HS-5 (cell line): ENCODE measurements at regions not wholly inside any gene's neighbourhood (a gene's known extent, or its start where the extent isn't known, plus 50 kb on each side); places are given as distances from the start of the nearest gene placed in this dataset.

Experiments used
- DNase-seq: peaks from one replicate; pipeline ENCODE4 v3.0.0-alpha.2; 2012; ENCODE audit warnings: low read depth

GRCh38 chr1:79388694-79389361, 382.3 kb upstream of the ADGRL4 start:
- no peak for DNase-seq

- no peak for DNase-seq
Measured at GRCh38 chr1:79386730-79387129, 380.2 kb upstream of the ADGRL4 start.

GRCh38 chr1:79380078-79380477, 373.5 kb upstream of the ADGRL4 start:
- DNase-seq, result no peak

GRCh38 chr1:79376106-79376505, 369.6 kb upstream of the ADGRL4 start:
- no peak for DNase-seq

DNA sequence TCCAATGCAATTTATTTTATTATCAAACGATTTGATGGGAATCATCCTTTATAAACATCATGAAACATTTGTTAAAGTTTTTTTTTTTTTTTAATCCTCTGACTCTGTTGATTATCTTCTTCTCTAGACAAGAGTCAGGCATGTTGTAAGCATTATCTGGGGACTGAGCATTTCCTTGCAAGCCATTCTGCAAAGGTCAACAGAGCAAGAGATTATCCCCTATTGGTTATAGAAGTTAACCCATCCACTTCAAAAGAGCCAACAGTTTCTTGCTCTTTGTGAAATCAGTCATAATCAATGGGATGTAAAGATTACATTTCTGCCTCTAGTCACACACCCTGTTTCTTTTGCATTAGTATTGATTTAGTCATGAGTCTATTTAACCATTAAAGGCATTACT, 368.8 kb upstream of the ADGRL4 start:
- no peak for DNase-seq

DNA sequence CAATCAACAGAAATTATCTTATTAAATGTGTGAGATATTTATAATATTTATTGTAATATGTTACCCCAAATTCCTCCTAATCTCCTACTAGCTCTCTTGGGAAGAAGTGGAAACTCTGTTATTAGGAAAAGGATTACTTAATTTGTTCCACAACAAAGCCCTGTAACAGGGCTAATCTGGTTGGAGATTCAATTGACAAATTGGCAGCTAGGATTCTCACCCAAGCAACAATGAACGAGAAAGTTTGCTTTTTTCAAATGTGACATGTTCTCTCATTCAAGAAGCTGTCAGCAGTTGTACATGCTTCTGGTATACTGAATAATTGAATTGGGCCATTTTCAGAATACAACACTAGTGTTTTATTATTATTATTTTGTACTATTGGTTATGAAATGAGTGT, 367.9 kb upstream of the ADGRL4 start:
- no peak for DNase-seq

GRCh38 chr1:79373481-79374125, 367.1 kb upstream of the ADGRL4 start:
- DNase-seq, result no peak

- no peak for DNase-seq
Measured at GRCh38 chr1:79371802-79372201, 365.3 kb upstream of the ADGRL4 start.

GRCh38 chr1:79369091-79369490, 362.6 kb upstream of the ADGRL4 start:
- DNase-seq, result no peak

DNA sequence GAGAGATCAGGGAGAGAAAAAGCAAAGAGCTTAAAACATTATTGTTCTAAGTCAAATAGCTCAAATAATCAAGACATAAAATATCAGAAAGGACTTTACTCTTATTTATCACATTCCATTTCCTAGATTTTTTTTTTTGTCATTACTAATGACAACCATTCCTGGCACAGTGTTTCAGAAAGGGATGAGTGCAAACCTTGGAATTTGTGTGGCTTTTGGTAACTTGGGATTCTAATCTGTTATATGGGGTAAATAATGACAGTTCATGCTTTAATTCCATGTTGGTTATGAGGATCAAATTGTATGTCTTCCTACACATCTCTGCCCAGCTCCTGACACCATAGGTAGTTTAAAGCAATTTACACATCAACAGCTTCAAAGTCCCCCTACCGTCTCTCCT, 358.4 kb upstream of the ADGRL4 start:
- DNase-seq, result no peak

- no peak for DNase-seq
Measured at GRCh38 chr1:79363430-79363829, 356.9 kb upstream of the ADGRL4 start.

DNA sequence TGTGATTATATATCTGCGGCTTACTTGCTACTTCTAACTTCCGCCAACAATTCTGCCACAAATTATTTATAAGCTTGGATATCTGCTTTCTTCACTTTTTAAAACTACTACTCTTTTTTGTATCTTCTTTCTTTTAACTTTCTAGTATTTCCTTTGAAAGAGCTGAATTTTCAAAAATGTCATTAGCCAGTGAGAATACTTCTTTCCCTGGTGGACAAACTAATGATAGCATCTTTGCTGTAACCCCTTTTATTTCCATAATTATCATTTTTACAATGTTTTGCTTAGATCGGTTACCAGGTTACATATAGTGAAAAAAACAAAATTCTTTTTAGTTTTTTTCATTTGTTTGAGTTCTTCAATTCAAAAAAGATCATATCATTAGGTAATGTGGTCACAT, 355.9 kb upstream of the ADGRL4 start:
- DNase-seq, result no peak

GRCh38 chr1:79355090-79355489, 348.6 kb upstream of the ADGRL4 start:
- no peak for DNase-seq

DNA sequence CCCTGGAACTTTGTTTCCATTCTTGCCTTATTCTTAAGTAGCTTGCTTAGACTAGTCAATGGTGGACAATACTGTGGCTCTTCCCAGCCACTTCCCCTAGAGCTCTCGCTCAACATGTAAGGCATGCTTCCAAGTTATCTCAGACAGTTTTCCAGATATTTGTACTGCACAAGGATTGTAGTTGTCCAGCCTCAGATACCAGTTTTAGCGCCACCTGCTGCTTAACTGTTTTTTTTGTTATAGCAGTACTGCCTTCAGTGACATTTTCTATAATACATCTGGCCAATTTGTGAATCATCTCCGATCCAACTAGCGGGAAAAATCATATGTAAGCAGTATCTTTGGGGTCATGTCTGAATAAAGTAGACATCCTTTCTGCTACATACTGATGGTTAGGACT, 346.7 kb upstream of the ADGRL4 start:
- no peak for DNase-seq

DNA sequence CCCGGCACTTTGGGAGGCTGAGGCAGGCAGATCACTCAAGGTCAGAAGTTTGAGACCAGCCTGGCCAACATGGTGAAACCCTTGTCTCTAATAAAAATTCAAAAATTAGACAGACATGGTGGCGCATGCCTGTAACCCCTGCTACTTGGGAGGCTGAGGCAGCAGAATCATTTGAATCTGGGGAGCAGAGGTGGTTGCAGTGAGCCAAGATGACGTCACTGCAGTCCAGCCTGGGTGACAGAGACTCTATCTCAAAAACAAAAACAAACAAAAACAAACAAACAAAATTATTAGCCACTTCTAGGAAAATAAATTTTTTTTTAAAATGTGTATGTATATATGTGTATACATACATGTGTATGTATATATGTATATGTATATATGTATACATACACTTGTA, 320.3 kb upstream of the ADGRL4 start:
- DNase-seq, result no peak

DNA sequence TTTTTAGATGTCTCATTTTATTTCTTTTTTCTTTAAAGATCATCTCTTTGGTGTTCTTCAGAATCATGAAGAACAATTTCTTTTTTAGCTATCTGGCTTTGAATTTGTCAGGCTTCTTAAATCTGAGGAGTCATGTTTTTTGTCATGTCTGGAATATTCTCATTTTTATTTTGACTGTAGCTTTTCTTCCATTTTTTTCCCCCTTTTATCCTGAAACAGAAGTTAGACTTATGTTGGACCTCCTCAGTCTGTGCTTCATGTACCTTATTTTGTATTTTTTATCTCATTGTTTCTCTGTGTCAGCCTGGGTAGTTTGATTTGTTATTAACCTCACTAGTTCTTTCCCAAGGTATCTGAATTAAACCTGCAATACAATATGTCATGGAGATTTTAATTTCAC, 319.2 kb upstream of the ADGRL4 start:
- no peak for DNase-seq

DNA sequence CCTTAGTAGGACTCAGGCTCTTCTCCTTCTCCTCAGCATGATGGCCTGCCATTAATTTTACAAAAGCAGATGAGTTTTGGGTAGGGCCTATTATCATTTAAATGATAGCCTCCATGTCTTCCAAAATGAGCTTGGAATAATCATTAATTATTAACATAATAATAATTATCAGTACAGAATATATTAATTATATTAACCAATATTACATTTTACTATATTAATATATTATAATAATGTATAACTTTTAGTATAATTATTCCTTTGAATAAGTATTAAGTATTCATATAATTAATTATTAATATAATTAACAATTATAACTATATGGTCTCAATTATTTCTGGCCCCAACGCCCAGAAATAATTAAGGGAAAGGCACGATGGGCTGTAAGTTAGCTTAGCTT, 318.6 kb upstream of the ADGRL4 start:
- no peak for DNase-seq

- peak; percentile 98 for DNase-seq
Measured at GRCh38 chr1:79323239-79324025, 316.9 kb upstream of the ADGRL4 start.

DNA sequence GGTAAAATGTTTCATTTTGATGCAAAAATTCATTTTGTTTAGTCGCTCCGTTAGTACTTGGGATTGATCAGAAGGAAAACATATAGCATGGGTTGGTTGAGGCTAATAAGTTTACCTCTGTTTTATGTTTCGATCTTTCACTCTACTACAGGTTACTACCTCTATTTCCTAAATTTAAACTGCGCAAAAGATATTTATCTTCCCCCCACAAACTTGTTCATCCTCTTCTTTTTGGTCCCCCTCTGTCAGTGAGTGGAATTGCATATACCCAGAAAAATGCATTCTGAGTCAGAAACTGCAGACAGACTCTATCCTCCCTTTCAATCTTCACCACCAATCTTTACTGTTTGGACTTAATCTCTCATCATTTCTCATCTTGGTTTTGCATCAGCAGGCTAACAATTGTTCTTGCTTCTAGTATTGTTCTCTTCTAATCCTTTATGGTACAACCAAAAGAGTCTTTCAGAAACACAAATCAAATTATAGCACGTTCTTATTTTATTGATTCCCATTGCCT, 316.0 kb upstream of the ADGRL4 start:
- DNase-seq, result no peak

DNA sequence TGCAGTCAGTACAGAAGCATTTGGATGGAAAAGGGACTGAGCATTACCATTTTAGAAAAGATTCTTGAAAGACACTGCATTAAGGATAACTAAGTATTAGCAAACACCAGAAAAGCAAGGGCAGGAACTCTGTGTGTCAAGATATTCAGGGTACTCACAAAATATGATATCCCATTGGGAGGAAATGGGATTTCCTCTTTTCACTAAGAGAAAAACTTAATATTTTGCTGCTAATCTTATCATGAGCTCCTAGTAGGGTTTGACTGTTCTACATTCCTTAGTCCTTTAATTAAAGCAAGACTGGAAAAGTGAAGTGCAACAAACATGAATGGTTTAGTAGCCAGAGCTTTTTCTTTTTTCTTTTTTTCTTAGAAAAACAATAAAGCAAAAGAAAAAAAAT, 305.9 kb upstream of the ADGRL4 start:
- DNase-seq, result no peak

GRCh38 chr1:79310609-79311008, 304.1 kb upstream of the ADGRL4 start:
- DNase-seq, result no peak

DNA sequence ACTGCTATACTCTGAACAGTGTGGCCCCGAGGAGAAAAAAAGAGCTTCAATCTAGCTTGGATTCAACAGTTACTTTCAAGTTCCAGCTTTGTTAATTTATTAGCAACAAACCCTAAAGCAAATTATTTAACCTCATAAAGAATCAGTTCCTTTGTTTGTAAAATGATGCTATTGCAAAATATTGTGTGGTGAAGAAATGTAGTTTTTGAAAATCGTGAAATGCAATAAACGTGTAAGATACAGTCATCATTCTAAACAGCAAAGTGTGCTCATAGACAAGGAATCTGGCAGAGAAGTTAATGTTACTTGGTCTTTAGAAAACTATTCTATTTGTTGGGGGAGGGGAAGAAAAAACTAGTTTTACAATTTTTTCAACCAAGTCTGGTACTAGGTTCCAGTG, 297.6 kb upstream of the ADGRL4 start:
- peak; percentile 28 for DNase-seq

GRCh38 chr1:79303040-79303439, 296.5 kb upstream of the ADGRL4 start:
- no peak for DNase-seq
